ENCODE measurements at regions not wholly inside any gene's neighbourhood (a gene's known extent, or its start where the extent isn't known, plus 50 kb on each side); places are given as distances from the start of the nearest gene placed in this dataset.

DNA sequence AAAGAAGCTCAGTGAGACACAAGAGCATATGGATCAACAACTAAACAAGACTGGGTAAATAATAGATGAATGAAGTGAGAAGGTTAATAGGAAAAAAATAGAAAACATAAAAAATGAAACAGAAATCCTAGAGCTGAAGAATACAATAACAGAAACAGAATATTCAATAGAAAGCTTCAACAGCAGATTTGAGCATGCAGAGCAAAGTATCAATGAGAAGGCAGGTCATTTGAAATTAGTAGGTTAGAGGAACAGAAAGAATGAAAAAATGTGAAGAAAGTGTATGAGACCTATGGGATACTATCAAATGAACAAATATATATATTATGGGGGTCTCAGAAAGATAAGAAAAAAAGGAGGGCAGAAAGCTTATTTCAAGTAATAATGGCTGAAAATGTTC lies 362.9 kb upstream of the POU3F2 start:
- Histone ChIP-seq H3K4me3 (ENCODE audit: low read depth, low read length) (no peak overlapping the region), H3K27me3 (ENCODE audit: control insufficient read depth, insufficient read depth, low read length) (no peaks in the 10 kb centered on the region), H3K36me3 (ENCODE audit: control insufficient read depth, insufficient read depth, low read length) (no peaks in the 10 kb centered on the region)
- FAIRE-seq (no peak), DNase-seq (ENCODE audit: low read depth) (no peak)
- TF ChIP-seq, protein P1, sequence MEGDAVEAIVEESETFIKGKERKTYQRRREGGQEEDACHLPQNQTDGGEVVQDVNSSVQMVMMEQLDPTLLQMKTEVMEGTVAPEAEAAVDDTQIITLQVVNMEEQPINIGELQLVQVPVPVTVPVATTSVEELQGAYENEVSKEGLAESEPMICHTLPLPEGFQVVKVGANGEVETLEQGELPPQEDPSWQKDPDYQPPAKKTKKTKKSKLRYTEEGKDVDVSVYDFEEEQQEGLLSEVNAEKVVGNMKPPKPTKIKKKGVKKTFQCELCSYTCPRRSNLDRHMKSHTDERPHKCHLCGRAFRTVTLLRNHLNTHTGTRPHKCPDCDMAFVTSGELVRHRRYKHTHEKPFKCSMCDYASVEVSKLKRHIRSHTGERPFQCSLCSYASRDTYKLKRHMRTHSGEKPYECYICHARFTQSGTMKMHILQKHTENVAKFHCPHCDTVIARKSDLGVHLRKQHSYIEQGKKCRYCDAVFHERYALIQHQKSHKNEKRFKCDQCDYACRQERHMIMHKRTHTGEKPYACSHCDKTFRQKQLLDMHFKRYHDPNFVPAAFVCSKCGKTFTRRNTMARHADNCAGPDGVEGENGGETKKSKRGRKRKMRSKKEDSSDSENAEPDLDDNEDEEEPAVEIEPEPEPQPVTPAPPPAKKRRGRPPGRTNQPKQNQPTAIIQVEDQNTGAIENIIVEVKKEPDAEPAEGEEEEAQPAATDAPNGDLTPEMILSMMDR (IDR thresholded peaks at IDR 0.05; ENCODE audit: insufficient read depth, low read length, severe bottlenecking) = no peak

DNA sequence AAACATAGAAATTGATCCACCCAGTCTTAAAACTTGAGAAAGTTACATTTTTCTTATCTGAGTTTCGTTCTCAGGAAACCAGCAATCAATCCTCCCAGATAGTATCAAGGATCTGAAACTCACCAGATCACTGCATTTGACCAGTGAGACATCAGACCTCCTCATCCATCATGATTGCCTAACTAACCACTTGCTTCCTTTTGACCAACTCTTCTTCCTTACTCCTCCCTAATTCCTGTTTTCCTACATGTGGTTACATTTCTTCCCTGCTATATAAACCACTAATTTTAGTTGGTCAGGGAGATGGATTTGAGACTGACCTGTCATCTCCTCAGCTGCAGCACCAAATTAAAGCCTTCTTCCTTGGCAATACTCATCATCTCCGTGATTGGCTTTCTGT lies 357.1 kb upstream of the POU3F2 start:
- no peak for FAIRE-seq
- Histone ChIP-seq H3K27me3 (ENCODE audit: control insufficient read depth, insufficient read depth, low read length) (no peaks in the 10 kb centered on the region), H3K36me3 (ENCODE audit: control insufficient read depth, insufficient read depth, low read length) (no peaks in the 10 kb centered on the region), H3K4me3 (ENCODE audit: low read depth, low read length) (no peak overlapping the region)
- TF ChIP-seq, protein P1 (IDR thresholded peaks at IDR 0.05; ENCODE audit: insufficient read depth, low read length, severe bottlenecking) = no peak
- DNase-seq (ENCODE audit: low read depth) = no peak

DNA sequence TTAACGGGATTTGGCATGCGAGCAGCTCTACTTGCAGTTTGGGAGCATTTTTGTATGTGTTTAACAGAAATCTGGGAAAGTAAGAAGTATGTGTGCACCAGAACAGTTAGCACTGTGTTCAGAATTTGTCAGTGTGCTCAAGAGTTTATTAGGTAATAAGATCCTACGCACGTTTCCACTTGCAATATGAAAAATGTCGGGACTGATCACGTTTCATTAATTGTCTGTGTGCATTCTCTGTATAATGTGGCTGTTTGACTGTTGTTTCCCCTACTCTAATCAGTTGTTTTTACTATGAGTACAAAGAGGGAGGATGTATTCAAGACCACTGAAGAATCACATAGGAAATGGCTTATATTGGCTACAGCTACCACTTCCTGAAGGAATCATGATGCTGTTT lies 349.7 kb upstream of the POU3F2 start:
- no peak for DNase-seq (ENCODE audit: low read depth)

DNA sequence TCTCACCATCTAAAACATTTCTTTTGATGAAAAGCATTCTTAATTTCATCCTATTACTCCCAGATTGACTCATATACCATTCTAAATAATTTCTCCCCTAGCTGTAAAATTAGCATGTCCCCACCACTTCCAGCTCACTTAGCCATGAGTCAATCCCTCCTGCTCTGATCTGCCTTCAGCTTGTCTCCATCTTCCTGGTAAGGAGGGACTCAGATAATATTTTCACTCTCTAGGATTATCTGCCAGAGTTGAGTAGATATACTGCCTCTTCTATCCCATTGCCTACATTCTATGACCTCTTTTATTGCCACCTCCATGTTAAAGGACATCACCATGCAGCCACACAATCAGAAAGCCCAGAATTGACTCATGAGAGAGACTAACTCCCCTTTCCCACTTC lies 348.8 kb upstream of the POU3F2 start:
- H3K36me3 ChIP-seq (ENCODE audit: control insufficient read depth, insufficient read depth, low read length) = no peaks in the 10 kb centered on the region
- DNase-seq (ENCODE audit: low read depth) (no peak), FAIRE-seq (no peak)
- H3K4me3 ChIP-seq (ENCODE audit: low read depth, low read length) = no peak overlapping the region
- TF ChIP-seq, protein P1 (IDR thresholded peaks at IDR 0.05; ENCODE audit: insufficient read depth, low read length, severe bottlenecking) = no peak
- H3K27me3 ChIP-seq (ENCODE audit: control insufficient read depth, insufficient read depth, low read length) = no peaks in the 10 kb centered on the region

More for the DNA sequence above, 349.7 kb upstream of the POU3F2 start:
- TF ChIP-seq, protein P1 (IDR thresholded peaks at IDR 0.05; ENCODE audit: insufficient read depth, low read length, severe bottlenecking) = no peak
- no peaks in the 10 kb centered on the region for H3K27me3 ChIP-seq (ENCODE audit: control insufficient read depth, insufficient read depth, low read length)
- no peak for FAIRE-seq
- H3K36me3 ChIP-seq (ENCODE audit: control insufficient read depth, insufficient read depth, low read length) = no peaks in the 10 kb centered on the region
- H3K4me3 ChIP-seq (ENCODE audit: low read depth, low read length) = no peak overlapping the region

DNA sequence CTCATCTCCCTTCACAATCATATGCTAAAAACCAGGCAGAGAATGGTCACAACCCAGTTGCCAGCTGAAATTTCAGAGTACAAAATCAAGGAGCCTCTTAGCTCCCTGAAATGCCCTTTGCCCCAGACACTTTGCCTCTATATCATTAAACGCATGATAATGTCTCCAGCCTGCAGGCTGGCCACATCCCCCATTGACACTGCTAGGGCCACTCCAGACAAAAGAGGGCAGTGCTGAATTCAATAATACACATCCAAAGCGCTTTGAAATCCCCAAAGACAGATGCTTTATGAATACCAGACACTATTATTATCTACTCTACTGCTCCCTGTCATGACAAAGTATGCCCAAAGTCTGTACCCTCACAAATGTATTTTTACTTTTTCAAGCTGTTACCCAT lies 348.3 kb upstream of the POU3F2 start:
- TF ChIP-seq, protein P1 (IDR thresholded peaks at IDR 0.05; ENCODE audit: insufficient read depth, low read length, severe bottlenecking) = no peak
- DNase-seq (ENCODE audit: low read depth) = no peak
- H3K4me3 ChIP-seq (ENCODE audit: low read depth, low read length) = no peak overlapping the region
- no peak for FAIRE-seq
- H3K36me3 ChIP-seq (ENCODE audit: control insufficient read depth, insufficient read depth, low read length) = no peaks in the 10 kb centered on the region
- H3K27me3 ChIP-seq (ENCODE audit: control insufficient read depth, insufficient read depth, low read length) = no peaks in the 10 kb centered on the region

DNA sequence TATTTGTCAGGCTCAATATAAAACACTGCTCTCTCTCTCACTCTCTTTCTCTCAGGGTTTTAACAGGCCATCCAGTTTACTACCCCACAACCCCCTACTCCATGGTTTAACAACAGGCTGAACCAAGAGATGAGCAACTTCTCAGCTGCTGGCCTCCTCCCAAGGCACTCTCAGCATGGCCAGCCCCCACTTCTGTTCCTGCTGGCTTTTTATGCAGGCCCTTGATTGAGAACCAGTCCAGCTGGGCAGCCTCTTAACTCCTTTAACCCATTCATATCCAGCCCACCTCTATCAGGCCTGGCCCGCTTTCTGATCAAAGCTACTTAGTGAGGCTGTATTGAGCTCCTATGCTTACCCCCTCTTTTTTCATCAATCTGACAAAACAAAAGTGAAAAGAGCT lies 346.8 kb upstream of the POU3F2 start:
- Histone ChIP-seq H3K27me3 (ENCODE audit: control insufficient read depth, insufficient read depth, low read length) (no peaks in the 10 kb centered on the region), H3K4me3 (ENCODE audit: low read depth, low read length) (no peak overlapping the region), H3K36me3 (ENCODE audit: control insufficient read depth, insufficient read depth, low read length) (no peaks in the 10 kb centered on the region)
- DNase-seq (ENCODE audit: low read depth) (no peak), FAIRE-seq (no peak)
- TF ChIP-seq, protein P1 (IDR thresholded peaks at IDR 0.05; ENCODE audit: insufficient read depth, low read length, severe bottlenecking) = no peak

Data from bronchial epithelial cell (primary cell).